Activated T-helper 1 cell treated with anti-CD3 and anti-CD28 coated beads, Interleukin-12 subunit alpha, Interleukin-12 subunit beta, Interleukin-2, Interleukin-4 antibody, amounts not matched to agents 30 ng/mL and 10 ng/mL and 1 ng/mL, durations not matched to agents 14 hours and 24 hours and 36 hours (primary cell): ENCODE measurements at regions not wholly inside any gene's neighbourhood (a gene's known extent, or its start where the extent isn't known, plus 50 kb on each side); places are given as distances from the start of the nearest gene placed in this dataset.

ENCODE experiments used
- DNase-seq: peaks from one replicate; pipeline ENCODE4 v3.0.0; 2021; ENCODE audit warnings: low spot score
- H3K27ac Mint-ChIP-seq: one replicate; pipeline ENCODE4 v1.8.0; 2021; ENCODE audit warnings: mild to moderate bottlenecking, mixed read lengths
- H3K27me3 Mint-ChIP-seq: one replicate; pipeline ENCODE4 v1.8.0; 2022; ENCODE audit warnings: mild to moderate bottlenecking, moderate library complexity, mixed read lengths; ENCODE audit not compliant: insufficient read depth
- H3K36me3 Mint-ChIP-seq: one replicate; pipeline ENCODE4 v1.8.0; 2021; ENCODE audit warnings: low read depth, mixed read lengths
- H3K4me1 Mint-ChIP-seq: one replicate; pipeline ENCODE4 v1.8.0; 2021; ENCODE audit warnings: low read depth, mixed read lengths
- H3K4me3 Mint-ChIP-seq: one replicate; pipeline ENCODE4 v1.8.0; 2021; ENCODE audit warnings: mild to moderate bottlenecking, moderate library complexity, mixed read lengths
- H3K9me3 Mint-ChIP-seq: one replicate; pipeline ENCODE4 v1.8.0; 2021; ENCODE audit warnings: mixed read lengths
- intact Hi-C: fragments of 100-400 bp; cut with micrococcal nuclease; formaldehyde crosslinking; loops from one replicate; pipeline ENCODE4 v1.15.1; 2024

DNA sequence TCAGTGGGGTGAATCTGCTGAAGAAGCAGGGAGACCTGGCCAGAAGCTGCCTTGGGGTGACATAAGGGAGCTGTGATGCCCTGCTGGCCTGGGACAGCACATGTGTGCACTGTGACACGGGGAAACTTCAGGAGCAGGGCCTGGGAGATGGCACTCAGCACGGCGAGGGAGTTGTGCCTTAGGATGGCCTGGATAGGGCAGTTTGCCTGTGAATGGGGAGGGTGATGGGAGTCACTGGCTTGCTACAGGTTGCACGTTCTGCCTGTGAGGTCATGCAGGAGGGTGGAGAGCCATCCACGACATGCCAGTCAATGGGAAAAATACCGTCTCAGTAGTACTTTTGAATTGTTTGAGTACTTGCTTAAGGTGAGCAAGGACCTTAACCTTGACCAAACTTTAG lies 76.8 kb upstream of the UBE3A start:
- intact Hi-C loops = no loop called here
- no peak overlapping the region for H3K27ac Mint-ChIP-seq
- no peaks in the 10 kb centered on the region for H3K36me3 Mint-ChIP-seq
- H3K4me3 Mint-ChIP-seq = no peak overlapping the region
- H3K9me3 Mint-ChIP-seq = no peaks in the 10 kb centered on the region
- H3K4me1 Mint-ChIP-seq = no peaks in the 10 kb centered on the region
- H3K27me3 Mint-ChIP-seq = no peaks in the 10 kb centered on the region
- no peak for DNase-seq

DNA sequence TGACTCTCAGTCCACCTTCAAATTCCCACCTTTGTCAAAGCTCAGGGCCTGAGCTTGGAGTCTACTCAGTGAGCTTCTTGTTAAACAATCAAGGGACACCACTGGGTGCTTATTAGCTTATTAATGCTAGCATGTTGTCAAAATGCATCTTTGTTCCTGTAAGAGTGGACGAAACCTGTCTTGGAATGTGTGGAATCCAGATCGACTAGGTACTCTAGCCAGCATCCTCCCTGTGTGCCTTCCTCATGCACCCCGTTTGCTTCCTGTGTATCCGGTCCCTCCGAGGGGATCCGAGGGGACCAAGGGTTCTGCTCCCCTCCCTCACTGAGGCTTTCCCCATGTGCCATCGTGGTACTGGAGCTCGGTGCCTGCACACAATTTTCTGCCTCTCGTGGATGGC lies 75.7 kb upstream of the UBE3A start:
- H3K36me3 Mint-ChIP-seq = no peaks in the 10 kb centered on the region

GRCh38 chr15:25512957-25513356 lies 74.1 kb upstream of the UBE3A start:
- no peak for DNase-seq
- Mint-ChIP-seq H3K36me3 (no peaks in the 10 kb centered on the region), H3K27me3 (no peaks in the 10 kb centered on the region), H3K9me3 (no peaks in the 10 kb centered on the region), H3K4me3 (no peak overlapping the region), H3K4me1 (no peaks in the 10 kb centered on the region), H3K27ac (no peak overlapping the region)
- intact Hi-C loops = no loop called here

More for the DNA sequence above, 75.7 kb upstream of the UBE3A start:
- Mint-ChIP-seq H3K4me3 (no peak overlapping the region), H3K9me3 (no peaks in the 10 kb centered on the region), H3K27me3 (no peaks in the 10 kb centered on the region), H3K27ac (no peak overlapping the region), H3K4me1 (no peaks in the 10 kb centered on the region)
- intact Hi-C loops = no loop called here
- no peak for DNase-seq

GRCh38 chr15:25510146-25510545 lies 71.3 kb upstream of the UBE3A start:
- intact Hi-C loops = no loop called here
- no peak overlapping the region for H3K27ac Mint-ChIP-seq
- H3K4me1 Mint-ChIP-seq = no peaks in the 10 kb centered on the region
- no peaks in the 10 kb centered on the region for H3K36me3 Mint-ChIP-seq
- H3K9me3 Mint-ChIP-seq = no peaks in the 10 kb centered on the region
- no peak for DNase-seq
- no peak overlapping the region for H3K4me3 Mint-ChIP-seq
- no peaks in the 10 kb centered on the region for H3K27me3 Mint-ChIP-seq

- DNase-seq = no peak
- H3K36me3 Mint-ChIP-seq = no peaks in the 10 kb centered on the region
- no peaks in the 10 kb centered on the region for H3K9me3 Mint-ChIP-seq
- no peaks in the 10 kb centered on the region for H3K4me1 Mint-ChIP-seq
- no peak overlapping the region for H3K27ac Mint-ChIP-seq
- H3K4me3 Mint-ChIP-seq = no peak overlapping the region
- no peaks in the 10 kb centered on the region for H3K27me3 Mint-ChIP-seq
- intact Hi-C loops = loop anchor here (2.0 kb wide), 1 partner anchor 751 kb away; no protein-coding TSS in a partner anchor
Measured at GRCh38 chr15:25509703-25510102, 70.9 kb upstream of the UBE3A start.

GRCh38 chr15:25508369-25509002 lies 69.7 kb upstream of the UBE3A start:
- intact Hi-C loops = loop anchor here (2.0 kb wide), 1 partner anchor 752 kb away; no protein-coding TSS in a partner anchor
- no peak for DNase-seq
- Mint-ChIP-seq H3K27ac (no peak overlapping the region), H3K9me3 (no peaks in the 10 kb centered on the region), H3K4me3 (no peak overlapping the region), H3K27me3 (no peaks in the 10 kb centered on the region), H3K36me3 (no peaks in the 10 kb centered on the region), H3K4me1 (no peaks in the 10 kb centered on the region)

GRCh38 chr15:25504307-25504706 lies 65.5 kb upstream of the UBE3A start:
- H3K36me3 Mint-ChIP-seq = no peaks in the 10 kb centered on the region
- intact Hi-C loops = no loop called here
- DNase-seq = no peak

DNA sequence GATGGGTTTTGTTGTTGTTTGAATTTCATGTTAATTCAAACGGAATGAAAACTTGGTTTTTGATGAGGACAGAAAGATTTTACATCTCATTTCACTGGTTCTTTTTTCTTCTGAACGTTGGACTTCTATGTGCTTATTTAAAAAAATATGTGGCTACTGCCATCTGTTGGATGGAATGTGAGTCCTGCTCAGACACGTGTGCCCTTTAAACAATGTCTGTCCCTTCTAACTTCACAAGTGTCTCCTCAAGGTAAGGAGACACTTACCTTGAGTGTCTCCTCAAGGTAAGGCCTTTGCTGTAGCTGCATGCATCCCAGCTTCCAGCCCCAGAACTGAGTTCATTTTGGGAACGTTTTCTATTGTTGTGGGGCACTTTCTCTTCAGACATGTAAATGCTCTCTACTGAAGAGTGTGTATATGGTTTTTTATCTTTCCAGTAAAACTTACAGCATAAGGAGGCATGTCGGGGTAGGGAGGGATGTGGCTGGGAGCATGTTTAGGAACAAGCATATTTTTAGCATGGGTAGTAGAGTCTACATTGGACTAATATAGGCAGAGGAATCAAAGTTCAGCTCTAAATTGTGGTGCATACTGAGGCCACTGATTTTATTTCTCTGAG lies 63.1 kb upstream of the UBE3A start:
- H3K4me3 Mint-ChIP-seq = no peak overlapping the region
- H3K27me3 Mint-ChIP-seq = no peaks in the 10 kb centered on the region
- no peak for DNase-seq

More at GRCh38 chr15:25504307-25504706, 65.5 kb upstream of the UBE3A start:
- no peaks in the 10 kb centered on the region for H3K9me3 Mint-ChIP-seq
- H3K27me3 Mint-ChIP-seq = no peaks in the 10 kb centered on the region
- H3K4me1 Mint-ChIP-seq = no peaks in the 10 kb centered on the region
- no peak overlapping the region for H3K4me3 Mint-ChIP-seq
- no peak overlapping the region for H3K27ac Mint-ChIP-seq

GRCh38 chr15:25498835-25499234 lies 60.0 kb upstream of the UBE3A start:
- intact Hi-C loops = no loop called here
- Mint-ChIP-seq H3K27ac (no peak overlapping the region), H3K9me3 (peaks cover 4% of the 10 kb centered on the region), H3K4me3 (no peak overlapping the region), H3K4me1 (no peaks in the 10 kb centered on the region), H3K27me3 (no peaks in the 10 kb centered on the region), H3K36me3 (no peaks in the 10 kb centered on the region)
- no peak for DNase-seq

More for the DNA sequence above, 63.1 kb upstream of the UBE3A start:
- Mint-ChIP-seq H3K9me3 (no peaks in the 10 kb centered on the region), H3K36me3 (no peaks in the 10 kb centered on the region), H3K4me1 (no peaks in the 10 kb centered on the region), H3K27ac (no peak overlapping the region)
- intact Hi-C loops = no loop called here

DNA sequence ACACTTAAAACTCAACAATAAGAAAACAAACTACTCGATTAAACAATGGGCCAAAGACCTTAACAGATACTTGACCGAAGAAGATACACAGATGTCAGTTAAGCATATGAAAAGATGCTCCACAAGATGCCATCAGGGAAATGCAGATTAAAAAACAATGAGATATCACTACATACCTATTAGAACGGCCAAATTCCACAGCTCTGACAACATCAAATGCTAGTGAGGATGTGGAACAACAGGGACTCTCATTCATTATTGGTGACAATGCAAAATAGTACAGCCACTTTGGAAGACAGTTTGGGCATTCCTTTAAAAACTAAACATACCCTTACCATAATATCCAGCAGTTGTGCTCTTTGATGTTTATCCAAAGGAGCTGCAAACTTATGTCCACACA lies 59.1 kb upstream of the UBE3A start:
- no peak for DNase-seq
- H3K4me3 Mint-ChIP-seq = no peak overlapping the region
- H3K4me1 Mint-ChIP-seq = no peaks in the 10 kb centered on the region
- peaks cover 4% of the 10 kb centered on the region for H3K9me3 Mint-ChIP-seq
- intact Hi-C loops = no loop called here
- no peaks in the 10 kb centered on the region for H3K36me3 Mint-ChIP-seq
- no peak overlapping the region for H3K27ac Mint-ChIP-seq
- H3K27me3 Mint-ChIP-seq = no peaks in the 10 kb centered on the region

DNA sequence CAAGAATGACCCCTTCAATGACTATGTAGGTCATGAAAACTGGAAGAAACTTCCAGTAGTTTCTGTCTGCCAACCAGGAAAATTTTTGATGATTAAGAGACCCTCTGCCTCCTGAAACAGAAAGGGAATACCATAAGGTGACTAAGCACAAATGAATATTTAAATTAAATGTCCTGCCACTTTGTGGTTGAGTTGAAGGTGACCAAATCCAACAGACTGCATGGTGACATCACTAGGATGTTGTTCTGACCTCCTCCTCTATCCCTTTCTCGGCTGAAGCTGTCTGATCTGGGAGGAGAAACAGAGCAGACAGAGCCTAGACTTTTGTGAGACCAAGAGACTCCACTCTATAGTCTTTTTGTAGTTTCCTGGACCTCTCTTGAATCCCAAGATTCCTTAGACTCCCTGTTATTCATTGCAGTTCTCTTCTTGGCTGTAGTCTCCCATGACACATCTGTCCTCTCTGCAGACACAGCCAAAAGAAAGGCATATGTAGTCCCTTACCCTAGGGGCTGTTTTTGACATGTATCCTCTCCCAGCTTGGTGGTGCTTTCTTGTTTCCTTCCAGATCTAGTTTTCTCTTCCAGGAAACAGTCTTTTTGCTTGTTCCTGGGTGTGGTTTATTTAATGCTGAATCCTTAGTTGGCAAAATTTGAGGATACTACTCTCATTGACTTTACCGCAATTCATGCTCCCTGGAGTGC lies 55.2 kb upstream of the UBE3A start:
- DNase-seq = no peak
- Mint-ChIP-seq H3K4me1 (no peaks in the 10 kb centered on the region), H3K36me3 (no peaks in the 10 kb centered on the region), H3K27me3 (no peaks in the 10 kb centered on the region), H3K4me3 (no peak overlapping the region), H3K27ac (no peak overlapping the region), H3K9me3 (peaks cover 19% of the 10 kb centered on the region)
- intact Hi-C loops = no loop called here

- intact Hi-C loops = no loop called here
- H3K27me3 Mint-ChIP-seq = no peaks in the 10 kb centered on the region
- H3K36me3 Mint-ChIP-seq = no peaks in the 10 kb centered on the region
Measured at GRCh38 chr15:25492315-25492714, 53.5 kb upstream of the UBE3A start.

More at GRCh38 chr15:25492315-25492714, 53.5 kb upstream of the UBE3A start:
- no peak overlapping the region for H3K4me3 Mint-ChIP-seq
- DNase-seq = no peak
- H3K4me1 Mint-ChIP-seq = no peaks in the 10 kb centered on the region
- no peak overlapping the region for H3K27ac Mint-ChIP-seq
- H3K9me3 Mint-ChIP-seq = peaks cover 20% of the 10 kb centered on the region
